CD4-positive, alpha-beta T cell treated with Interleukin-2 at 100 ng/mL for 4 hours (primary cell): ENCODE measurements at regions not wholly inside any gene's neighbourhood (a gene's known extent, or its start where the extent isn't known, plus 50 kb on each side); places are given as distances from the start of the nearest gene placed in this dataset.
"Not testable (repeated sequence)": the region's sequence is repeated elsewhere in the genome, so short reads cannot be mapped to it uniquely, and the experiment has no call there.

Experiments used
- DNase-seq: peaks from one replicate; pipeline ENCODE4 v3.0.0-alpha.2; 2020; ENCODE audit warnings: low spot score

GRCh38 chr12:41661141-41661765 is 473.1 kb downstream of the PDZRN4 start:
- DNase-seq: no peak

- no peak for DNase-seq
Observed at GRCh38 chr12:41656454-41656853, 468.3 kb downstream of the PDZRN4 start.

GRCh38 chr12:41653386-41654326 is 465.5 kb downstream of the PDZRN4 start:
- DNase-seq: no peak

GRCh38 chr12:41652981-41653380 is 464.9 kb downstream of the PDZRN4 start:
- no peak for DNase-seq

GRCh38 chr12:41645624-41646023 is 457.5 kb downstream of the PDZRN4 start:
- no peak for DNase-seq

GRCh38 chr12:41642808-41643207 is 454.7 kb downstream of the PDZRN4 start:
- not testable (repeated sequence) for DNase-seq

GRCh38 chr12:41636653-41637052 is 448.5 kb downstream of the PDZRN4 start:
- DNase-seq: no peak

- no peak for DNase-seq
Observed at GRCh38 chr12:41635626-41636364, 447.7 kb downstream of the PDZRN4 start.

- no peak for DNase-seq
Observed at GRCh38 chr12:41634091-41634490, 446.0 kb downstream of the PDZRN4 start.

- no peak for DNase-seq
Observed at GRCh38 chr12:41629611-41630010, 441.5 kb downstream of the PDZRN4 start.

- DNase-seq: no peak
Observed at GRCh38 chr12:41627476-41627875, 439.4 kb downstream of the PDZRN4 start.

GRCh38 chr12:41624571-41624970 is 436.5 kb downstream of the PDZRN4 start:
- no peak for DNase-seq
